HUDEP-2 (cell line): ENCODE measurements at regions not wholly inside any gene's neighbourhood (a gene's known extent, or its start where the extent isn't known, plus 50 kb on each side); places are given as distances from the start of the nearest gene placed in this dataset.
"Not testable (repeated sequence)": the region's sequence is repeated elsewhere in the genome, so short reads cannot be mapped to it uniquely, and the experiment has no call there.

Source experiments
- DNase-seq, 76 experiments: peaks; one replicate each; lab custom pipeline; 2025; ENCODE audit not compliant: unreplicated experiment in 76 of 76; lab: John Stamatoyannopoulos, UW

- DNase-seq, result no peak
Observed at GRCh38 chr4:125262502-125262901, 52.3 kb upstream of the FAT4 start.

- no peak for DNase-seq
Observed at GRCh38 chr4:125262079-125262478, 52.7 kb upstream of the FAT4 start.

GRCh38 chr4:125254106-125254505 lies 60.6 kb upstream of the FAT4 start:
- no peak for DNase-seq

GRCh38 chr4:125244848-125245450 lies 69.8 kb upstream of the FAT4 start:
- no peak for DNase-seq

- no peak for DNase-seq
Observed at GRCh38 chr4:125243789-125244397, 70.9 kb upstream of the FAT4 start.

GRCh38 chr4:125235971-125236370 lies 78.8 kb upstream of the FAT4 start:
- no peak for DNase-seq

- no peak for DNase-seq
Observed at GRCh38 chr4:125231661-125232060, 83.1 kb upstream of the FAT4 start.

GRCh38 chr4:125229596-125230058 lies 85.1 kb upstream of the FAT4 start:
- no peak for DNase-seq

- DNase-seq, result no peak
Observed at GRCh38 chr4:125225806-125226205, 88.9 kb upstream of the FAT4 start.

GRCh38 chr4:125200556-125200955 lies 114.2 kb upstream of the FAT4 start:
- no peak for DNase-seq

- DNase-seq, result no peak
Observed at GRCh38 chr4:125198916-125199315, 115.8 kb upstream of the FAT4 start.

GRCh38 chr4:125191874-125192459 lies 122.8 kb upstream of the FAT4 start:
- not testable (repeated sequence) for DNase-seq

GRCh38 chr4:125191232-125191631 lies 123.5 kb upstream of the FAT4 start:
- DNase-seq, result no peak

- DNase-seq, result no peak
Observed at GRCh38 chr4:125187226-125188176, 127.3 kb upstream of the FAT4 start.

GRCh38 chr4:125184116-125184515 lies 130.6 kb upstream of the FAT4 start:
- no peak for DNase-seq

- DNase-seq, result no peak
Observed at GRCh38 chr4:125181804-125182203, 133.0 kb upstream of the FAT4 start.

- no peak for DNase-seq
Observed at GRCh38 chr4:125179727-125180126, 135.0 kb upstream of the FAT4 start.

GRCh38 chr4:125169192-125169591 lies 145.6 kb upstream of the FAT4 start:
- DNase-seq, result no peak

- no peak for DNase-seq
Observed at GRCh38 chr4:125168531-125168930, 146.2 kb upstream of the FAT4 start.

GRCh38 chr4:125166012-125166411 lies 148.7 kb upstream of the FAT4 start:
- not testable (repeated sequence) for DNase-seq

GRCh38 chr4:125159001-125159400 lies 155.8 kb upstream of the FAT4 start:
- DNase-seq, result no peak
